ENCODE measurements at regions not wholly inside any gene's neighbourhood (a gene's known extent, or its start where the extent isn't known, plus 50 kb on each side); places are given as distances from the start of the nearest gene placed in this dataset.

GRCh38 chr9:115628426-115628825 lies 510.5 kb upstream of the TNC start:
- DNase-seq (ENCODE audit: low spot score in 2 of 2, unreplicated experiment in 2 of 2), result no peak
- Mint-ChIP-seq H3K4me1 (no peaks in the 10 kb centered on the region), H3K36me3 (no peaks in the 10 kb centered on the region), H3K27me3 (ENCODE audit: low read depth) (no peaks in the 10 kb centered on the region), H3K4me3 (no peak overlapping the region), H3K9me3 (no peaks in the 10 kb centered on the region), H3K27ac (no peak overlapping the region)
- TF ChIP-seq CTCF (IDR thresholded peaks at IDR 0.05; ENCODE audit: unreplicated experiment), result no peak

GRCh38 chr9:115629879-115630840 lies 512.2 kb upstream of the TNC start:
- Mint-ChIP-seq H3K27me3 (ENCODE audit: low read depth) (no peaks in the 10 kb centered on the region), H3K4me3 (no peak overlapping the region), H3K27ac (no peak overlapping the region), H3K4me1 (no peaks in the 10 kb centered on the region), H3K9me3 (no peaks in the 10 kb centered on the region), H3K36me3 (no peaks in the 10 kb centered on the region)
- TF ChIP-seq CTCF (IDR thresholded peaks at IDR 0.05; ENCODE audit: unreplicated experiment), result no peak
- no peak for DNase-seq (ENCODE audit: low spot score in 2 of 2, unreplicated experiment in 2 of 2)

- Mint-ChIP-seq H3K27ac (no peak overlapping the region), H3K4me3 (no peak overlapping the region), H3K27me3 (ENCODE audit: low read depth) (no peaks in the 10 kb centered on the region), H3K4me1 (no peaks in the 10 kb centered on the region), H3K36me3 (no peaks in the 10 kb centered on the region), H3K9me3 (no peaks in the 10 kb centered on the region)
- DNase-seq (ENCODE audit: low spot score in 2 of 2, unreplicated experiment in 2 of 2), result no peak
- no peak for TF ChIP-seq CTCF (IDR thresholded peaks at IDR 0.05; ENCODE audit: unreplicated experiment)
Observed at GRCh38 chr9:115632391-115632790, 514.4 kb upstream of the TNC start.

GRCh38 chr9:115633104-115633503 lies 515.1 kb upstream of the TNC start:
- no peaks in the 10 kb centered on the region for H3K27me3 Mint-ChIP-seq (ENCODE audit: low read depth)
- TF ChIP-seq CTCF (IDR thresholded peaks at IDR 0.05; ENCODE audit: unreplicated experiment), result no peak
- no peaks in the 10 kb centered on the region for H3K36me3 Mint-ChIP-seq
- H3K27ac Mint-ChIP-seq, result no peak overlapping the region
- H3K9me3 Mint-ChIP-seq, result no peaks in the 10 kb centered on the region
- no peak overlapping the region for H3K4me3 Mint-ChIP-seq
- no peaks in the 10 kb centered on the region for H3K4me1 Mint-ChIP-seq
- no peak for DNase-seq (ENCODE audit: low spot score in 2 of 2, unreplicated experiment in 2 of 2)

- Mint-ChIP-seq H3K9me3 (no peaks in the 10 kb centered on the region), H3K4me1 (no peaks in the 10 kb centered on the region), H3K36me3 (no peaks in the 10 kb centered on the region)
Observed at GRCh38 chr9:115635680-115636383, 517.8 kb upstream of the PAPPA start.

More at GRCh38 chr9:115635680-115636383, 517.8 kb upstream of the PAPPA start:
- Mint-ChIP-seq H3K4me3 (no peak overlapping the region), H3K27ac (no peak overlapping the region), H3K27me3 (ENCODE audit: low read depth) (no peaks in the 10 kb centered on the region)
- DNase-seq (ENCODE audit: low spot score in 2 of 2, unreplicated experiment in 2 of 2), result no peak
- no peak for TF ChIP-seq CTCF (IDR thresholded peaks at IDR 0.05; ENCODE audit: unreplicated experiment)

Measured in mesothelial cell of epicardium (in vitro differentiated cells).